Tibial nerve (tissue), 4 donors: ENCODE measurements at regions not wholly inside any gene's neighbourhood (a gene's known extent, or its start where the extent isn't known, plus 50 kb on each side); places are given as distances from the start of the nearest gene placed in this dataset.

Source experiments
- DNase-seq, 2 donors: peaks; one replicate each; pipeline ENCODE4 v3.0.0-alpha.2; 2019; ENCODE audit warnings: low spot score in 2 of 2
- H3K27ac ChIP-seq, 4 donors: fragments of 200-600 bp; sonication (generic) in 3 of 4; one replicate each; pipeline ENCODE4 v1.5.1; 2017 to 2019; ENCODE audit warnings: mild to moderate bottlenecking in 1 of 4
- H3K27me3 ChIP-seq, 2 donors: fragments of 200-600 bp; sonication (generic) in 1 of 2; one replicate each; pipeline versions ENCODE4 v1.5.1 to v1.6.0; 2017 to 2019
- H3K36me3 ChIP-seq, 3 donors: fragments of 200-600 bp; sonication (generic); one replicate each; pipeline ENCODE4 v1.5.1; 2018 to 2019
- H3K4me1 ChIP-seq, 4 donors: fragments of 200-600 bp; sonication (generic) in 3 of 4; one replicate each; pipeline ENCODE4 v1.5.1; 2017 to 2019
- H3K4me3 ChIP-seq, 4 donors: fragments of 200-600 bp; sonication (generic) in 3 of 4; one replicate each; pipeline ENCODE4 v1.5.1; 2017 to 2019; ENCODE audit warnings: mild to moderate bottlenecking in 1 of 4, moderate library complexity in 1 of 4
- H3K9me3 ChIP-seq, 4 donors: fragments of 200-600 bp; sonication (generic) in 3 of 4; one replicate each; pipeline ENCODE4 v1.5.1; 2017 to 2019
- EP300 ChIP-seq, 2 donors: sonication (generic); formaldehyde crosslinking; IDR thresholded peaks; one replicate each; pipeline ENCODE4 v1.6.1; 2017; ENCODE audit warnings: antibody characterized with exemption in 2 of 2, mild to moderate bottlenecking in 1 of 2
- POLR2A ChIP-seq, 2 donors: fragments of 450-650 bp; IDR thresholded peaks; one replicate each; pipeline ENCODE4 v1.6.1; 2017; ENCODE audit warnings: antibody characterized with exemption in 2 of 2, mild to moderate bottlenecking in 2 of 2, moderate library complexity in 2 of 2
- WGBS, 2 donors: methylation state at CpG; one replicate each; pipeline ENCODE4 v1.1.5; 2018; 5-methylcytosine and 5-hydroxymethylcytosine counted together
- TF ChIP-seq, protein P1 (sequence below), 5 experiments: fragments of 200-600 bp in 3 of 5; fragments of 450-650 bp in 2 of 5; sonication (generic) in 3 of 5; IDR thresholded peaks; one replicate each; pipeline ENCODE4 v1.5.1; 2016 to 2019; ENCODE audit warnings: antibody characterized with exemption in 5 of 5, mild to moderate bottlenecking in 3 of 5, moderate library complexity in 2 of 5

DNA sequence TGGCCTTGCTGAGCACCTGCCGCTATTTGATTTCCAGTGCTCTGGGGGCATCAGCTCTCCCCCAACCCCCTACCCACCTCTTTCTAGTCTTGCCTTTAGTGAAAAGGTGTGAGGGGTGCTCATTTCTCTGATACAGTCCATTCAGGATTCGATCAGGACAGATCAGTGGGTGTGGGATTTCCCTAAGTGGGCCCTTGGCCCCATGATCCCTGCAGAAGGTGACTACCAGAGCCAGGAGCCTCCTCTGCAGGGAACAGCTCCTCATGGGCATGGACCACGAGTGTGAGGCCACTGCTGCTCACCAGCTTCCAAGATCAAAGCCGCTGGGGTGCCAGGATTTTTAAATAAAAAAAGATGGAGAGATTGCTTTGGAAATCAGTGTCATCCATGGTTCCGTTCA lies 835.2 kb upstream of the ID2 start:
- Histone ChIP-seq H3K27me3 (no peaks in the 10 kb centered on the region), H3K4me1 (peaks cover 0 to 4% (median 0%) of the 10 kb centered on the region in 4 donors), H3K27ac (no peak overlapping the region), H3K4me3 (no peak overlapping the region), H3K9me3 (no peaks in the 10 kb centered on the region), H3K36me3 (no peaks in the 10 kb centered on the region)
- 88 to 94% methylated on average over 5 of the region's 5 CpGs for WGBS, 2 donors
- DNase-seq, result no peak
- TF ChIP-seq EP300 (IDR thresholded peaks at IDR 0.05), result no peak
- TF ChIP-seq, protein P1, sequence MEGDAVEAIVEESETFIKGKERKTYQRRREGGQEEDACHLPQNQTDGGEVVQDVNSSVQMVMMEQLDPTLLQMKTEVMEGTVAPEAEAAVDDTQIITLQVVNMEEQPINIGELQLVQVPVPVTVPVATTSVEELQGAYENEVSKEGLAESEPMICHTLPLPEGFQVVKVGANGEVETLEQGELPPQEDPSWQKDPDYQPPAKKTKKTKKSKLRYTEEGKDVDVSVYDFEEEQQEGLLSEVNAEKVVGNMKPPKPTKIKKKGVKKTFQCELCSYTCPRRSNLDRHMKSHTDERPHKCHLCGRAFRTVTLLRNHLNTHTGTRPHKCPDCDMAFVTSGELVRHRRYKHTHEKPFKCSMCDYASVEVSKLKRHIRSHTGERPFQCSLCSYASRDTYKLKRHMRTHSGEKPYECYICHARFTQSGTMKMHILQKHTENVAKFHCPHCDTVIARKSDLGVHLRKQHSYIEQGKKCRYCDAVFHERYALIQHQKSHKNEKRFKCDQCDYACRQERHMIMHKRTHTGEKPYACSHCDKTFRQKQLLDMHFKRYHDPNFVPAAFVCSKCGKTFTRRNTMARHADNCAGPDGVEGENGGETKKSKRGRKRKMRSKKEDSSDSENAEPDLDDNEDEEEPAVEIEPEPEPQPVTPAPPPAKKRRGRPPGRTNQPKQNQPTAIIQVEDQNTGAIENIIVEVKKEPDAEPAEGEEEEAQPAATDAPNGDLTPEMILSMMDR (IDR thresholded peaks at IDR 0.05), result no peak
- TF ChIP-seq POLR2A (IDR thresholded peaks at IDR 0.05), result no peak

- H3K27me3 ChIP-seq, result no peaks in the 10 kb centered on the region
- WGBS, 2 donors, result 86 to 88% methylated on average over 4 of the region's 4 CpGs
- H3K4me3 ChIP-seq, result no peak overlapping the region
- no peaks in the 10 kb centered on the region for H3K36me3 ChIP-seq
- TF ChIP-seq, protein P1 (IDR thresholded peaks at IDR 0.05), result no peak
- TF ChIP-seq EP300 (IDR thresholded peaks at IDR 0.05) (no peak), POLR2A (IDR thresholded peaks at IDR 0.05) (no peak)
- H3K4me1 ChIP-seq, result peaks cover 0 to 4% (median 0%) of the 10 kb centered on the region in 4 donors
- no peak for DNase-seq
- H3K27ac ChIP-seq, result no peak overlapping the region
- no peaks in the 10 kb centered on the region for H3K9me3 ChIP-seq
Observed at GRCh38 chr2:7847321-7847720, 834.5 kb upstream of the ID2 start.

GRCh38 chr2:7849027-7849426 lies 832.8 kb upstream of the ID2 start:
- Histone ChIP-seq H3K4me1 (peaks cover 0 to 4% (median 0%) of the 10 kb centered on the region in 4 donors), H3K27me3 (no peaks in the 10 kb centered on the region), H3K4me3 (no peak overlapping the region), H3K9me3 (no peaks in the 10 kb centered on the region), H3K27ac (no peak overlapping the region), H3K36me3 (no peaks in the 10 kb centered on the region)
- 76 to 89% methylated on average over 1 of the region's 1 CpG for WGBS, 2 donors
- no peak for DNase-seq
- TF ChIP-seq EP300 (IDR thresholded peaks at IDR 0.05), result no peak
- TF ChIP-seq POLR2A (IDR thresholded peaks at IDR 0.05), result no peak
- TF ChIP-seq, protein P1 (IDR thresholded peaks at IDR 0.05), result no peak

DNA sequence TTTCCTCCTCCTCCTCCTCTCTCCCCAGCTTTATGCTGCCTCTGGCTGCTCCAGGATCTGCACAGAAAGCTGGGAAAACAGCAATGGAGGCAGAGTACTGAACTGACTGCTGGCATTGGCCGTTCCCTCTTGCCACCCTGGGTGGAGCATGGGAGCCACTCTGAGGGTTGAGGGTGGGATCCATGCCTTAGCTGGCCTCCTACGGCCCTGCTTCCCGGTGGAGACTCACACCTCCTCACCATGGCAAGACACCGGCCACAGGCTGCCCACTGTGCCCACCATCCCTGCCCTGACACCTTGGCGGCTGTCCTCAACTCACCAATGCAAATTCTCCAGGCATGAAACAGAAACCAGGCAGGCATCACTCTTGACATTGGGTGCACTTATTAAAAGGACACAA lies 832.3 kb upstream of the ID2 start:
- 75 to 88% methylated on average over 4 to 5 of the region's 5 CpGs for WGBS, 2 donors
- DNase-seq, result no peak

DNA sequence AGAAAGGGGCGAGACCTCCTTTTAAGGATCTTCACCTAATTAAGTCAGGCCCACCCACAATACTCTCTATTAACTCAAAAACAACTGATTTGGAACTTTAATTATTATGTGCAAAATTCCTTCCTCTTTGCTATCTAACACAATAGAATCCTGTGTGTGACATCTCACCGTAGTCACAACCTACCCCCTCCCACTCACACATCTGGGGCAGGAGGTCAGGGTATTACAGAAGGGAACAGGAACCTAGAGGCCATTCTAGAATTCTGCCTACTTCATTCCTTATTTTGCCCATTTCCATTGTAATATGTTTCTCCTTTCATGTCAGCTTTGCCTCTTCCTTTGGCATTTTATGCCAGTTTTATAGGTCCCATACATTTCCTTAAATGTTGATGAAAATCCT lies 829.3 kb upstream of the ID2 start:
- no peak for DNase-seq
- no peaks in the 10 kb centered on the region for H3K36me3 ChIP-seq

More for the DNA sequence above, 832.3 kb upstream of the ID2 start:
- Histone ChIP-seq H3K27me3 (no peaks in the 10 kb centered on the region), H3K36me3 (no peaks in the 10 kb centered on the region), H3K27ac (no peak overlapping the region), H3K4me3 (no peak overlapping the region), H3K4me1 (peaks cover 0 to 4% (median 0%) of the 10 kb centered on the region in 4 donors), H3K9me3 (no peaks in the 10 kb centered on the region)
- TF ChIP-seq EP300 (IDR thresholded peaks at IDR 0.05) (no peak), POLR2A (IDR thresholded peaks at IDR 0.05) (no peak)
- TF ChIP-seq, protein P1 (IDR thresholded peaks at IDR 0.05), result no peak

More for the DNA sequence above, 829.3 kb upstream of the ID2 start:
- Histone ChIP-seq H3K27ac (no peak overlapping the region), H3K4me3 (no peak overlapping the region), H3K4me1 (no peaks in the 10 kb centered on the region), H3K27me3 (no peaks in the 10 kb centered on the region), H3K9me3 (no peaks in the 10 kb centered on the region)
- TF ChIP-seq POLR2A (IDR thresholded peaks at IDR 0.05) (no peak), EP300 (IDR thresholded peaks at IDR 0.05) (no peak)
- TF ChIP-seq, protein P1 (IDR thresholded peaks at IDR 0.05), result no peak
- 37 to 41% methylated on average over 2 of the region's 2 CpGs for WGBS, 2 donors
